ACC112 (cell line): ENCODE measurements at regions not wholly inside any gene's neighbourhood (a gene's known extent, or its start where the extent isn't known, plus 50 kb on each side); places are given as distances from the start of the nearest gene placed in this dataset.
"Not testable (repeated sequence)": the region's sequence is repeated elsewhere in the genome, so short reads cannot be mapped to it uniquely, and the experiment has no call there.

Experiments
- H2AFZ ChIP-seq: fragments of 200-600 bp; sonication (generic); one replicate; pipeline ENCODE4 v1.6.0; 2017; ENCODE audit warnings: antibody characterized with exemption, low read length; ENCODE audit not compliant: unreplicated experiment
- H3K27ac ChIP-seq: fragments of 200-600 bp; sonication (generic); 2 replicates; pipeline ENCODE4 v1.5.1; 2014; ENCODE audit warnings: low read depth, mild to moderate bottlenecking, antibody characterized with exemption, low read length, moderate library complexity
- H3K27me3 ChIP-seq: fragments of 200-600 bp; sonication (generic); 2 replicates; pipeline ENCODE4 v1.6.1; 2014; ENCODE audit warnings: mild to moderate bottlenecking, antibody characterized with exemption, low read length, moderate library complexity, mixed read lengths; ENCODE audit not compliant: insufficient read depth
- H3K36me3 ChIP-seq: fragments of 200-600 bp; sonication (generic); 2 replicates; pipeline ENCODE4 v1.6.1; 2016; ENCODE audit warnings: mild to moderate bottlenecking, antibody characterized with exemption, low read length, moderate library complexity, mixed read lengths; ENCODE audit not compliant: insufficient read depth
- H3K4me1 ChIP-seq: fragments of 200-600 bp; sonication (generic); one replicate; pipeline ENCODE4 v1.6.1; 2016; ENCODE audit warnings: low read length, mixed read lengths; ENCODE audit not compliant: insufficient read depth, unreplicated experiment, control insufficient read depth
- H3K4me3 ChIP-seq: fragments of 200-600 bp; sonication (generic); 2 replicates; pipeline ENCODE4 v1.5.1; 2014; ENCODE audit warnings: mild to moderate bottlenecking, low read depth, low read length
- H3K79me2 ChIP-seq: fragments of 200-600 bp; sonication (generic); one replicate; pipeline ENCODE4 v1.6.0; 2016; ENCODE audit warnings: low read length; ENCODE audit not compliant: control insufficient read depth, unreplicated experiment, insufficient read depth

DNA sequence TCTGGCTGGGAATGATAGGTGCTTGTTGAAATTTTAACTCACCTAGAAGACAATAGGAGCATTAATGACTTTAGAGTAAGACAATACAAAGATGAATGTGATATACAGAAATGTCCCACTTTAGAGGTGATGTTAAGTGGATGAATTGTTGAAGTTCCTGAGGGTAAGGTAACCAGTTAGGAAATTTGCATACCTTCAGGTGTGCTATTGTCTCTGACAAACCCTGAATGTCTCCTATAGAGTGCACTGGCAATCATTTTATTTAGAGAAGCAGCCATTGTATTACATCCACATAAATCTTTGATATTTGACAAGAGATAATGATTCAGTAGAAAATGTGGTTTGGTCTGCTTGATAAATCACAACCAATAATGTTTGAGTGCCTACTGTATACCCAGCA lies 228.5 kb downstream of the RNF144A start:
- H3K36me3 ChIP-seq: no peaks in the 10 kb centered on the region
- no peak overlapping the region for H3K27ac ChIP-seq
- no peaks in the 10 kb centered on the region for H3K4me1 ChIP-seq
- no peaks in the 10 kb centered on the region for H3K27me3 ChIP-seq
- no peak overlapping the region for H3K4me3 ChIP-seq
- no peak overlapping the region for H2AFZ ChIP-seq
- H3K79me2 ChIP-seq: no peaks in the 10 kb centered on the region

DNA sequence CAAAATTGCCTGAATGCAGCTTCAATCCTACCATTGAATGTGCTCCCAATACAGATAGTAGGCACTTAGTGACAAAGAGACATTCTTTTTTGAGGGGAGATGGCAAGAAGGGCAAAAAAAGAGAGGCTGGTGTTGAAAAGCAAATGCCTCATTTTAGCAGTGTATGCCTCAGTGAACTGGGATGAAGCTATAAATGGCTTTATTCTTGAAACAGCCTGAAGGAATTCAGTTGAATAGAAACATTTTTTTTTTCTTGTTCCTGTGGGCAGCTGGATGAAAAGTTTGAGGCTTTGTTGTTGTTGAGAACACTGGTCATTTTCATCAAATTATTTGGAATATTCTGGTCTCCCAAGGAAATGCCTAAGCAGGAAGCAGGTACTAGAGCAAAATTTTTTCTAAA lies 228.9 kb downstream of the RNF144A start:
- no peaks in the 10 kb centered on the region for H3K79me2 ChIP-seq
- H3K4me3 ChIP-seq: no peak overlapping the region
- H2AFZ ChIP-seq: no peak overlapping the region
- H3K36me3 ChIP-seq: no peaks in the 10 kb centered on the region
- no peaks in the 10 kb centered on the region for H3K4me1 ChIP-seq
- H3K27ac ChIP-seq: no peak overlapping the region
- H3K27me3 ChIP-seq: no peaks in the 10 kb centered on the region

- no peaks in the 10 kb centered on the region for H3K4me1 ChIP-seq
- no peaks in the 10 kb centered on the region for H3K36me3 ChIP-seq
- H2AFZ ChIP-seq: no peak overlapping the region
- no peaks in the 10 kb centered on the region for H3K27me3 ChIP-seq
- H3K79me2 ChIP-seq: no peaks in the 10 kb centered on the region
- H3K27ac ChIP-seq: no peak overlapping the region
- no peak overlapping the region for H3K4me3 ChIP-seq
Observed at GRCh38 chr2:7154656-7155055, 237.4 kb downstream of the RNF144A start.

GRCh38 chr2:7161501-7161900 lies 244.3 kb downstream of the RNF144A start:
- no peaks in the 10 kb centered on the region for H3K79me2 ChIP-seq
- H2AFZ ChIP-seq: no peak overlapping the region
- no peak overlapping the region for H3K27ac ChIP-seq
- no peak overlapping the region for H3K4me3 ChIP-seq
- H3K4me1 ChIP-seq: no peaks in the 10 kb centered on the region
- H3K27me3 ChIP-seq: 0 out of 2 replicates have a peak, but pooled peaks cover 2% of the 10 kb centered on the region
- no peaks in the 10 kb centered on the region for H3K36me3 ChIP-seq

DNA sequence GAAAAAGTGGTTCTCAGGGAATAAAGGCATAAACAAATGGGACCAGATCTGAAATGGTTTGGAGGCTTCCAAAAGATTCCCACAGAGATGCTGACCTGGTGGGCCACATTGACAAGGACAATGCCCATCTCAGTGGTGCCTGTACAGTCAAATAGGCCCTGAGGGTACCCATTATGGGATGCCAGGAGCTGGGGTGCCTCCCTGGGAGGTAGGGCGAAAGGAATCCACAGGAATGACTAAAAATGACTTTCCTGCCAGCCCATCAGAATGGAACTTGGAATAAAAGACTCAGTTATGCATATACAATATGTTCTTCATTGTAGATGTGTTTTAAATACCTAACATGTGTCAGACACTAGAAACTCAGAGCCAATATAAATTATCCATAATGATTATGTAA lies 248.5 kb downstream of the RNF144A start:
- Histone ChIP-seq H3K36me3 (no peaks in the 10 kb centered on the region), H3K27me3 (peaks cover 27% of the 10 kb centered on the region; the same call in 1 of the 2 replicates), H3K4me3 (no peak overlapping the region), H3K79me2 (no peaks in the 10 kb centered on the region), H2AFZ (no peak overlapping the region), H3K27ac (no peak overlapping the region), H3K4me1 (no peaks in the 10 kb centered on the region)

GRCh38 chr2:7167801-7168411 lies 250.7 kb downstream of the RNF144A start:
- Histone ChIP-seq H3K79me2 (no peaks in the 10 kb centered on the region), H3K4me3 (no peak overlapping the region), H3K27me3 (peaks cover 27% of the 10 kb centered on the region; the same call in 1 of the 2 replicates)

GRCh38 chr2:7169593-7169992 lies 252.4 kb downstream of the RNF144A start:
- Histone ChIP-seq H3K27ac (no peak overlapping the region), H3K27me3 (peaks cover 27% of the 10 kb centered on the region; the same call in 1 of the 2 replicates), H3K4me1 (no peaks in the 10 kb centered on the region), H3K79me2 (no peaks in the 10 kb centered on the region), H3K36me3 (no peaks in the 10 kb centered on the region), H2AFZ (no peak overlapping the region), H3K4me3 (no peak overlapping the region)

More at GRCh38 chr2:7167801-7168411, 250.7 kb downstream of the RNF144A start:
- Histone ChIP-seq H3K36me3 (no peaks in the 10 kb centered on the region), H3K27ac (no peak overlapping the region), H2AFZ (no peak overlapping the region), H3K4me1 (no peaks in the 10 kb centered on the region)

DNA sequence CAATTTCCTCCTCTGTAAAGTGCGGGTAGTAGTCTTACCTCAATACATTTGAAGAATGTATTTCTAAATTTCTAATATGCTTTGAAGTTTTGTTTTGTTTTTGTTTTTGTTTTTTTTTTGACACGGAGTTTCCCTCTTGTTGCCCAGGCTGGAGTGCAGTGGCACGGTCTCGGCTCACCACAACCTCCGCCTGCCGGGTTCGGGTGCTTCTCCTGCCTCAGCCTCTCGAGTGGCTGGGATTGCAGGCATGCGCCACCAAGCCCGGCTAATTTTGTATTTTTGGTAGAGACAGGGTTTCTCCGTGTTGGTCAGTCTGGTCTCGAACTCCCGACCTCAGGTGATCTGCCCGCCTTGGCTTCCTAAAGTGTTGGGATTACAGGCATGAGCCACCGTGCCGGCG lies 261.8 kb downstream of the RNF144A start:
- H3K79me2 ChIP-seq, H3K36me3 ChIP-seq, H3K27me3 ChIP-seq, H3K4me3 ChIP-seq, H3K27ac ChIP-seq, H3K4me1 ChIP-seq, H2AFZ ChIP-seq: not testable (repeated sequence)

DNA sequence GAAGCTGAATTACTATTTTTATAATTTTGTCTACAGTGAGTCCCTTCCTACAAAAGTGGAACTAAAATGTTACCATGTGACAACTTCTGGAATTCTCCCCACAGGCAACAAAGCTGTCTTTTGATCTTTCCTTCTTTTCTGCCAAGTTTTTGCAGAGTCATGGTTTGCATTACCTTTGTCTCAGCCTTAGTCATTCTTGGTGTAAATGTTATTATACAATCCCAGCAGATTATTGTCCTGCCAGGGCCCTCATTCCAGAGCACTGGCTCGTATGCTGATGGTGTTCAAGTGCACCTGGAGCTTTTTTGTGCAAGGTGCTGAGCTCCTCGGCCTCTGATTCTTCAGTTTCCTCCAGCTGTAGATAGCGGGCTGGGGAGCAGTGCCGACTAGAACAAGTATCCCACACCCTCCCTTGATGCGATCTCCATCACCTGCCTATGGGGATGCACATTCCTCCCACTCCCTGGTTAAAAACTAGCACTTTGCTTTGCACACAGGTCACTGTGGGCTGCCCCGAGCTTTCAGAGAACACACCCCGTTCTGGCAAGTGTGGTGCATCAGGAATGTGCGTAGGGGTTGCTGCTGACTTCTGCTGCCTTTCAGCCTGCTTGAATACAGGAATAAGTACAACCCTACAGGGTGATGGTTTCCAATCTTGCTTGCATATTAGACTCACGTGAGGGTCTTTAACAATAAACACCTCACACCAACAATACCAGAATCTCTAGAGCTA lies 263.6 kb downstream of the RNF144A start:
- Histone ChIP-seq H3K4me3 (no peak overlapping the region), H3K4me1 (no peaks in the 10 kb centered on the region), H2AFZ (no peak overlapping the region), H3K36me3 (no peaks in the 10 kb centered on the region), H3K79me2 (no peaks in the 10 kb centered on the region), H3K27ac (no peak overlapping the region), H3K27me3 (no peaks in the 10 kb centered on the region)

GRCh38 chr2:7182525-7182924 lies 265.3 kb downstream of the RNF144A start:
- no peaks in the 10 kb centered on the region for H3K36me3 ChIP-seq
- H3K27me3 ChIP-seq: no peaks in the 10 kb centered on the region
- H3K27ac ChIP-seq: no peak overlapping the region
- no peak overlapping the region for H3K4me3 ChIP-seq
- no peaks in the 10 kb centered on the region for H3K79me2 ChIP-seq
- no peak overlapping the region for H2AFZ ChIP-seq
- no peaks in the 10 kb centered on the region for H3K4me1 ChIP-seq

- H3K27ac ChIP-seq: no peak overlapping the region
- H3K4me3 ChIP-seq: no peak overlapping the region
- H3K79me2 ChIP-seq: no peaks in the 10 kb centered on the region
- no peaks in the 10 kb centered on the region for H3K27me3 ChIP-seq
- no peak overlapping the region for H2AFZ ChIP-seq
- H3K36me3 ChIP-seq: no peaks in the 10 kb centered on the region
- no peaks in the 10 kb centered on the region for H3K4me1 ChIP-seq
Observed at GRCh38 chr2:7189106-7189505, 271.9 kb downstream of the RNF144A start.
